ENCODE measurements at regions not wholly inside any gene's neighbourhood (a gene's known extent, or its start where the extent isn't known, plus 50 kb on each side); places are given as distances from the start of the nearest gene placed in this dataset.

DNA sequence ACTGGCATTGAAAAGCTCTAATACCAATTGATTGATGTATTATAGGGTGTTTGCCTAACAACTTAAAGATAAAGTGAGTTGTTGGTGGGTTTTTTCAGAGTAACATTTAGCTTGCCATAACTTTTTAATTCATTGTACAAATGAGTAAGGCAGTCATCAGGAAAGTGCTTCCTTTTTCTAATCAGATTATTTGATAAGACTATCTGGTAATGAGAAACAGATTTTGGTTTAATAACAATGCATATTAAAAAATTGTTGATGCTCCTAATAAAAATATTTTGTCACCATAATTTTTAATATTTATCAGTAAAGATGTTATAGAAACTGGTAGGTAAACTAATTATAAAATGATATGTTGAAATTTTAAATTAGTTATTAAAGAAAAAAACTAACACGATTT is 51.3 kb downstream of the BLTP1 start:
- Mint-ChIP-seq H3K4me3 (no peak overlapping the region), H3K9me3 (no peaks in the 10 kb centered on the region), H3K36me3 (ENCODE audit: insufficient read depth in 1 of 3, low read depth in 3 of 3) (peaks cover 0 to 19% (median 9%) of the 10 kb centered on the region in 3 experiments; a peak in 4 of 7 replicates), H3K4me1 (no peaks in the 10 kb centered on the region), H3K27me3 (ENCODE audit: low read depth) (no peaks in the 10 kb centered on the region), H3K27ac (no peak overlapping the region)
- Histone ChIP-seq H4K20me1 (ENCODE audit: control insufficient read depth, insufficient read depth, insufficient read length) (no peaks in the 10 kb centered on the region), H3K4me1 (ENCODE audit: insufficient read depth, low read length) (no peaks in the 10 kb centered on the region), H2AK5ac (ENCODE audit: insufficient read length, low read length) (no peak overlapping the region), H3K56ac (ENCODE audit: insufficient read length, low read depth, low read length) (no peak overlapping the region), H3K18ac (ENCODE audit: insufficient read length, low read depth, low read length) (no peak overlapping the region), H3K23ac (ENCODE audit: insufficient read length, low read depth, low read length) (no peak overlapping the region), H3K9ac (ENCODE audit: extremely low read depth, insufficient read length, low read length) (no peak overlapping the region), H4K5ac (ENCODE audit: insufficient read length, low read depth, low read length) (no peak overlapping the region), H3K14ac (ENCODE audit: insufficient read depth, low read length) (no peak overlapping the region), H2AFZ (ENCODE audit: low read length) (no peak overlapping the region), H3K4ac (ENCODE audit: low read depth, low read length) (no peak overlapping the region), H3K4me2 (ENCODE audit: insufficient read depth, insufficient read length, low read length) (no peak overlapping the region), H3K79me2 (ENCODE audit: insufficient read depth, low read length) (no peaks in the 10 kb centered on the region), H3K23me2 (ENCODE audit: insufficient read length, low read depth, low read length, poor library complexity, severe bottlenecking) (no peaks in the 10 kb centered on the region), H3K27me3 (ENCODE audit: insufficient read depth, low read length) (no peaks in the 10 kb centered on the region), H2BK12ac (ENCODE audit: insufficient read length, low read depth, low read length) (no peak overlapping the region), H4K91ac (ENCODE audit: insufficient read length, low read depth, low read length) (no peak overlapping the region), H3T11ph (ENCODE audit: low read length) (no peak overlapping the region), H3K27ac (ENCODE audit: insufficient read length, low read depth, low read length) (no peak overlapping the region), H2BK15ac (ENCODE audit: low read depth, low read length) (no peak overlapping the region), H2BK120ac (ENCODE audit: low read depth, low read length, poor library complexity, severe bottlenecking) (no peak overlapping the region), H4K8ac (replicated peaks; ENCODE audit: insufficient read length, low read depth, low read length) (no peak overlapping the region), H2BK20ac (ENCODE audit: low read depth, low read length, poor library complexity, severe bottlenecking) (no peak overlapping the region), H2BK5ac (ENCODE audit: insufficient read length, low read length) (no peak overlapping the region), H3K79me1 (ENCODE audit: insufficient read depth, low read depth, low read length, poor library complexity, severe bottlenecking) (no peaks in the 10 kb centered on the region), H3K9me3 (ENCODE audit: control insufficient read depth, low read depth, low read length) (no peaks in the 10 kb centered on the region)
- whole genome bisulfite sequencing (ENCODE audit: extremely low coverage, insufficient read length, low lambda C conversion rate), result no CpG with 5 or more reads among the region's 1 CpG
- DNase-seq, result no peak
- TF ChIP-seq CTCF (conservative IDR thresholded peaks at IDR 0.05), result no peak

All from H9 (cell line).